Spleen (tissue), 11 donors: ENCODE measurements at regions not wholly inside any gene's neighbourhood (a gene's known extent, or its start where the extent isn't known, plus 50 kb on each side); places are given as distances from the start of the nearest gene placed in this dataset.

Experiments used
- DNase-seq: peaks from one replicate; pipeline ENCODE4 v3.0.0-alpha.2; 2020
- H3K27ac ChIP-seq, 8 donors: fragments of 200-600 bp; sonication (generic) in 7 of 8; 1 replicate in 4 of 8; 2 replicates in 4 of 8; pipeline versions ENCODE4 v1.5.0 to v1.8.0; 2016 to 2021; ENCODE audit warnings: inconsistent platforms in 4 of 8, mild to moderate bottlenecking in 4 of 8, moderate library complexity in 1 of 8
- H3K27me3 ChIP-seq, 7 donors: fragments of 200-600 bp; sonication (generic) in 6 of 7; replicated peaks in 1 of 7; 1 replicate in 4 of 7; 2 replicates in 3 of 7; pipeline versions ENCODE4 v1.5.0 to v1.8.0; 2016 to 2021; ENCODE audit warnings: inconsistent platforms in 3 of 7, mild to moderate bottlenecking in 1 of 7
- H3K36me3 ChIP-seq, 6 donors: fragments of 200-600 bp; sonication (generic) in 5 of 6; 1 replicate in 4 of 6; 2 replicates in 2 of 6; pipeline versions ENCODE4 v1.5.0 to v1.8.0; 2016 to 2021; ENCODE audit warnings: inconsistent platforms in 2 of 6
- H3K4me1 ChIP-seq, 6 donors: fragments of 200-600 bp; sonication (generic) in 5 of 6; 1 replicate in 3 of 6; 2 replicates in 3 of 6; pipeline versions ENCODE4 v1.5.0 to v1.8.0; 2016 to 2021; ENCODE audit warnings: inconsistent platforms in 3 of 6
- H3K4me3 ChIP-seq, 8 donors: fragments of 200-600 bp; sonication (generic) in 7 of 8; 1 replicate in 4 of 8; 2 replicates in 4 of 8; pipeline versions ENCODE4 v1.5.0 to v1.8.0; 2016 to 2021; ENCODE audit warnings: inconsistent platforms in 4 of 8, mild to moderate bottlenecking in 4 of 8, moderate library complexity in 2 of 8
- H3K9me3 ChIP-seq, 8 donors: fragments of 200-600 bp; sonication (generic) in 7 of 8; 1 replicate in 4 of 8; 2 replicates in 4 of 8; pipeline versions ENCODE4 v1.5.0 to v1.8.0; 2016 to 2021; ENCODE audit warnings: inconsistent platforms in 4 of 8
- CTCF ChIP-seq, 11 experiments: fragments of 200-600 bp in 7 of 11; fragments of 450-650 bp in 4 of 11; sonication (generic) in 4 of 11; IDR thresholded peaks in 8 of 11; conservative IDR thresholded peaks in 3 of 11; 1 replicate in 7 of 11; 2 replicates in 4 of 11; pipeline versions ENCODE4 v1.4.0 to v1.8.0; 2016 to 2021; ENCODE audit warnings: antibody characterized with exemption in 11 of 11, inconsistent platforms in 4 of 11, mild to moderate bottlenecking in 1 of 11
- POLR2A ChIP-seq, 3 donors: fragments of 450-650 bp; IDR thresholded peaks; one replicate each; pipeline ENCODE4 v1.5.1; 2017; ENCODE audit warnings: antibody characterized with exemption in 3 of 3, mild to moderate bottlenecking in 1 of 3
- POLR2AphosphoS5 ChIP-seq, 3 donors: sonication (generic); formaldehyde crosslinking; IDR thresholded peaks; one replicate each; pipeline ENCODE4 v1.5.1; 2017; ENCODE audit warnings: antibody characterized with exemption in 3 of 3
- WGBS, 5 donors: extraction: QIAGEN DNeasy Blood & Tissue Kit in 3 of 5; methylation state at CpG; one replicate each; pipeline versions ENCODE4 v1.1.5 to v1.1.7; 2013 to 2018; 5-methylcytosine and 5-hydroxymethylcytosine counted together
- intact Hi-C: fragments of 100-400 bp; cut with DNase I; formaldehyde crosslinking; loops from one replicate; pipeline ENCODE4 v1.15.0; 2023; ENCODE audit warnings: low total_unique reads
- donor health status: healthy with polysubstance abuse.
- donor health status: DM: no; HTN: no; CAD: no; lungs with moderate emphysema.
- donor health status: DM: no; HTN: no; CAD: no.
- donor health status: Bipolar disorder and iron deficiency.
- donor health status: healthy.
- donor health status: DM: no; HTN: no; CAD: no.
- donor health status: DM: yes; HTN: yes; CAD: no.

GRCh38 chr14:85024931-85025330 is 505.0 kb upstream of the FLRT2 start:
- intact Hi-C loops = no loop called here
- 78 to 94% (median 81%) methylated on average over 2 of the region's 2 CpGs for WGBS, 5 donors
- no peaks in the 10 kb centered on the region for H3K27me3 ChIP-seq

DNA sequence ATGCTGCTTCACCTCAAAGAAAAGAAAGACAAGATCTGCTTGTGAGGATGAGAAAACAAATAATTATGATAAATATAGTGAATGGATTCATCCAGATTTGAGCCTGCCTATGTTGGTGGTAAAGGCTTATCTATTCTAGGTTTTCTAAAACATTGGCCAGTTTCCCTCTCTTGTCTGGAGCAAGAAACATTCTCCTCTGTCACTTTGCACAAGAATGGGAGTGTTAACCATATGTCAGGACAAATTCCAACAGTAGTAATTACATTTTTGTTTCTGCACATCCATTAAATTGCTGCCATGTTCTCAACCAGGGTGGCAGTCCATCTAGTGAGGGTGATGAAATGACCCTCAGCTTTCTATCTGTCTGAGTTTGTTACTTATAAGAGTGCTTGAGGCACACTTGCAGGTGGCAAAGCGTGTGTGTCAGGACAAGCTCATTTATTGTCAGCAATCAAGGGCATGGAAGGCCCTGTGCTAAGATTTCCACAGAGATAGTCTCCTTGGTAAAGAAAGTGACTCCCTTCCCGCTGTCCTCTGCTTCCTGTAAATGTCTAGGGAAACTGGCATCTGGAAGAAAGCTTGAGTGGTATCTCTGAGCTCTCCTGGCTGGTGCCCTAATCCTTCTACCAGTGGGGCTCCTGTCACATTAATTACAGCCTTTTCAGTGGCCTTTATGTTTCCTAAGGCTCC is 502.1 kb upstream of the FLRT2 start:
- no peak overlapping the region for H3K27ac ChIP-seq
- no peak overlapping the region for H3K4me3 ChIP-seq
- intact Hi-C loops = no loop called here
- H3K27me3 ChIP-seq = no peaks in the 10 kb centered on the region
- 76 to 85% (median 78%) methylated on average over 2 of the region's 2 CpGs for WGBS, 5 donors
- TF ChIP-seq POLR2AphosphoS5 (IDR thresholded peaks at IDR 0.05) (no peak), CTCF (IDR thresholded peaks at IDR 0.05 in 8 of 11, conservative IDR thresholded peaks at IDR 0.05 in 3 of 11) (no peak), POLR2A (IDR thresholded peaks at IDR 0.05) (no peak)
- DNase-seq = no peak
- no peaks in the 10 kb centered on the region for H3K4me1 ChIP-seq
- peaks cover 0 to 16% (median 5%) of the 10 kb centered on the region in 8 donors for H3K9me3 ChIP-seq
- H3K36me3 ChIP-seq = no peaks in the 10 kb centered on the region

More at GRCh38 chr14:85024931-85025330, 505.0 kb upstream of the FLRT2 start:
- no peak for DNase-seq
- peaks cover 0 to 29% (median 8%) of the 10 kb centered on the region in 8 donors for H3K9me3 ChIP-seq
- H3K4me1 ChIP-seq = no peaks in the 10 kb centered on the region
- H3K36me3 ChIP-seq = no peaks in the 10 kb centered on the region
- no peak overlapping the region for H3K27ac ChIP-seq
- TF ChIP-seq CTCF (IDR thresholded peaks at IDR 0.05 in 8 of 11, conservative IDR thresholded peaks at IDR 0.05 in 3 of 11) = no peak
- H3K4me3 ChIP-seq = no peak overlapping the region

GRCh38 chr14:85037411-85037810 is 492.5 kb upstream of the FLRT2 start:
- whole genome bisulfite sequencing, 5 donors = 78 to 97% (median 90%) methylated on average over 2 of the region's 2 CpGs
- no peak for DNase-seq
- Histone ChIP-seq H3K36me3 (no peaks in the 10 kb centered on the region), H3K27me3 (no peaks in the 10 kb centered on the region), H3K27ac (no peak overlapping the region), H3K9me3 (peaks cover 0 to 9% (median 0%) of the 10 kb centered on the region in 8 donors), H3K4me1 (no peaks in the 10 kb centered on the region), H3K4me3 (no peak overlapping the region)
- TF ChIP-seq CTCF (IDR thresholded peaks at IDR 0.05 in 8 of 11, conservative IDR thresholded peaks at IDR 0.05 in 3 of 11) = no peak
- TF ChIP-seq POLR2AphosphoS5 (IDR thresholded peaks at IDR 0.05) = no peak
- TF ChIP-seq POLR2A (IDR thresholded peaks at IDR 0.05) = no peak
- intact Hi-C loops = no loop called here

DNA sequence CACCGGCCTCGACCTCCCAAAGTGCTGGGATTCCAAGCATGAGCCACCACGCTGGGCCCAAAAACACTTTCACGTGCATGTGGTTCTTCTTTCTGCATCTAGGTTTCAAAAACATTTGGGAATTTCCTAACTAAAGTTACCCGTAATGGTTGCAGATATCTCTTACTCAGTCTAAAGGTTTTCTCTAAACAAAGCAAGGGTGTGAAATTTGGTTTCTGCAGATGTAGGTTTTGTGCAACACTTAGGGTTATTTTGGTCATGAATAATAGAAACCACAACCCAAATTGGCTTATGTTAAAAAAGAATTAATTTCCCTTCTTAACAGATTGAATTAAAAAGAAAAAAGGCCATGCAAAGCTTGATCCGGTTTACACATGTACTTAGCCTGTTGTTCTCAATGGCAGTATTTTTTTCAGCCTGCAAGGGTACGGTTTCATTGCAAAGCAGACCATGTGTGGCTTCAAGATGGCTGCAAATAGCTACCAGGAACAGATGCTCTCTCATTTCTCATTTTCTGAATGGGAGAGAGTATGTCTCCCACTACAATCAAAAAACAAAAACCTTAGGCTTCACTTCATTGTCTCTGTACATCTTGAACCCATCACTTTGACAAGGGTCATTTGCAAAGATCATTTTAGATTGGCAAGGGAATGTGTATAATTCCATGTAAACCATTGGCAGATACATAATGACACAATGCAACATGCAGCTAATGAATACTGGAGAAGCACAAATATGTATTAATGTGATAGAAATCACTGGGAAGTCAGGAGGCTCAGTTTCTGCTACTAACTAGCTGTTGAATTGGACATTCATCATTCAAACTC is 491.2 kb upstream of the FLRT2 start:
- no peak overlapping the region for H3K4me3 ChIP-seq
- peaks cover 0 to 9% (median 0%) of the 10 kb centered on the region in 8 donors for H3K9me3 ChIP-seq
- DNase-seq = no peak
- intact Hi-C loops = no loop called here
- H3K27ac ChIP-seq = no peak overlapping the region
- TF ChIP-seq POLR2AphosphoS5 (IDR thresholded peaks at IDR 0.05) (no peak), POLR2A (IDR thresholded peaks at IDR 0.05) (no peak), CTCF (IDR thresholded peaks at IDR 0.05 in 8 of 11, conservative IDR thresholded peaks at IDR 0.05 in 3 of 11) (no peak)
- H3K4me1 ChIP-seq = no peaks in the 10 kb centered on the region
- H3K36me3 ChIP-seq = no peaks in the 10 kb centered on the region
- no peaks in the 10 kb centered on the region for H3K27me3 ChIP-seq
- WGBS, 5 donors = 84 to 92% (median 88%) methylated on average over 7 of the region's 7 CpGs
